ENCODE measurements at regions not wholly inside any gene's neighbourhood (a gene's known extent, or its start where the extent isn't known, plus 50 kb on each side); places are given as distances from the start of the nearest gene placed in this dataset.
"Not testable (repeated sequence)": the region's sequence is repeated elsewhere in the genome, so short reads cannot be mapped to it uniquely, and the experiment has no call there.

- in situ Hi-C loops (cut with HindIII; ENCODE audit: low sequenced_read_pairs), result no loop called here
- DNase-seq (ENCODE audit: low read depth, low spot score), result no peak
Observed at GRCh38 chr3:67244130-67244529, 246.0 kb downstream of the KBTBD8 start.

GRCh38 chr3:67245545-67245944, 247.4 kb downstream of the KBTBD8 start:
- in situ Hi-C loops (cut with HindIII; ENCODE audit: low sequenced_read_pairs), result no loop called here
- no peak overlapping the region for H3K4me3 ChIP-seq (ENCODE audit: low read depth, low read length)
- no peak for TF ChIP-seq CTCF (IDR thresholded peaks at IDR 0.05; ENCODE audit: low read depth, low read length)
- DNase-seq (ENCODE audit: low read depth, low spot score), result no peak

More at GRCh38 chr3:67244130-67244529, 246.0 kb downstream of the KBTBD8 start:
- no peak for TF ChIP-seq CTCF (IDR thresholded peaks at IDR 0.05; ENCODE audit: low read depth, low read length)
- H3K4me3 ChIP-seq (ENCODE audit: low read depth, low read length), result no peak overlapping the region

GRCh38 chr3:67248726-67249125, 250.6 kb downstream of the KBTBD8 start:
- in situ Hi-C loops (cut with HindIII; ENCODE audit: low sequenced_read_pairs), result no loop called here

GRCh38 chr3:67252906-67253305, 254.8 kb downstream of the KBTBD8 start:
- in situ Hi-C loops (cut with HindIII; ENCODE audit: low sequenced_read_pairs); DNase-seq (ENCODE audit: low read depth, low spot score); H3K4me3 ChIP-seq (ENCODE audit: low read depth, low read length): not testable (repeated sequence)

More at GRCh38 chr3:67248726-67249125, 250.6 kb downstream of the KBTBD8 start:
- no peak for DNase-seq (ENCODE audit: low read depth, low spot score)
- H3K4me3 ChIP-seq (ENCODE audit: low read depth, low read length), result no peak overlapping the region
- no peak for TF ChIP-seq CTCF (IDR thresholded peaks at IDR 0.05; ENCODE audit: low read depth, low read length)

- DNase-seq (ENCODE audit: low read depth, low spot score), result no peak
- no peak for TF ChIP-seq CTCF (IDR thresholded peaks at IDR 0.05; ENCODE audit: low read depth, low read length)
- H3K4me3 ChIP-seq (ENCODE audit: low read depth, low read length), result no peak overlapping the region
- in situ Hi-C loops (cut with HindIII; ENCODE audit: low sequenced_read_pairs), result no loop called here
Observed at GRCh38 chr3:67278015-67278618, 280.0 kb downstream of the KBTBD8 start.

GRCh38 chr3:67286586-67286985, 288.5 kb downstream of the KBTBD8 start:
- DNase-seq (ENCODE audit: low read depth, low spot score), result no peak
- no peak for TF ChIP-seq CTCF (IDR thresholded peaks at IDR 0.05; ENCODE audit: low read depth, low read length)
- in situ Hi-C loops (cut with HindIII; ENCODE audit: low sequenced_read_pairs), result no loop called here
- H3K4me3 ChIP-seq (ENCODE audit: low read depth, low read length), result no peak overlapping the region

GRCh38 chr3:67288466-67289106, 290.5 kb downstream of the KBTBD8 start:
- DNase-seq (ENCODE audit: low read depth, low spot score), result no peak
- no peak overlapping the region for H3K4me3 ChIP-seq (ENCODE audit: low read depth, low read length)
- TF ChIP-seq CTCF (IDR thresholded peaks at IDR 0.05; ENCODE audit: low read depth, low read length), result no peak
- in situ Hi-C loops (cut with HindIII; ENCODE audit: low sequenced_read_pairs), result no loop called here

Measured in astrocyte of the spinal cord (primary cell).